A673 (cell line): ENCODE measurements at regions not wholly inside any gene's neighbourhood (a gene's known extent, or its start where the extent isn't known, plus 50 kb on each side); places are given as distances from the start of the nearest gene placed in this dataset.
A peak's percentile ranks its signal among the peaks of the same experiment; 100 is the strongest.

Experiments used
- BruUV-seq: library from RNA; stranded (reverse); fragments of 400-500 nt; replicated peaks from 2 replicates; lab custom pipeline; 2021; lab: Mats Ljungman, UMichigan
- CTCF ChIA-PET: fragments of 300-600 bp; sonication (Branson Sonifier 250); formaldehyde crosslinking; loops from one replicate; lab custom pipeline; 2022; ENCODE audit warnings: antibody characterized with exemption; lab: Charles Lee
- POLR2A ChIA-PET: fragments of 300-600 bp; sonication (Branson Sonifier 250); formaldehyde crosslinking; loops from one replicate; lab custom pipeline; 2022; ENCODE audit warnings: antibody characterized with exemption; ENCODE audit not compliant: low non-redundant PET; lab: Charles Lee
- DNase-seq: peaks from one replicate; pipeline ENCODE4 v3.0.0-alpha.2; 2015; ENCODE audit warnings: low spot score
- H3K27ac ChIP-seq: fragments of 200-600 bp; sonication (generic); 2 replicates; pipeline ENCODE4 v1.5.1; 2016; ENCODE audit warnings: mixed run types, low read depth, mild to moderate bottlenecking, mixed read lengths, antibody characterized with exemption, low read length; ENCODE audit not compliant: poor library complexity, severe bottlenecking
- H3K27me3 ChIP-seq: fragments of 200-600 bp; sonication (generic); replicated peaks from 2 replicates; pipeline ENCODE4 v1.6.1; 2017; ENCODE audit warnings: mixed run types, low read depth, mild to moderate bottlenecking, mixed read lengths, antibody characterized with exemption, low read length; ENCODE audit not compliant: insufficient read depth, poor library complexity
- H3K36me3 ChIP-seq: fragments of 200-600 bp; sonication (generic); 2 replicates; pipeline ENCODE4 v1.6.1; 2016; ENCODE audit warnings: mixed run types, mild to moderate bottlenecking, mixed read lengths, antibody characterized with exemption, low read length; ENCODE audit not compliant: insufficient read depth, poor library complexity, severe bottlenecking
- H3K4me1 ChIP-seq: fragments of 200-600 bp; sonication (generic); 2 replicates; pipeline ENCODE4 v1.6.1; 2017; ENCODE audit warnings: mixed run types, mild to moderate bottlenecking, mixed read lengths, antibody characterized with exemption, low read length; ENCODE audit not compliant: insufficient read depth, poor library complexity, severe bottlenecking
- H3K4me3 ChIP-seq: fragments of 200-600 bp; sonication (generic); 2 replicates; pipeline ENCODE4 v1.5.1; 2016; ENCODE audit warnings: low read depth, mixed run types, mild to moderate bottlenecking, mixed read lengths, low read length; ENCODE audit not compliant: poor library complexity, severe bottlenecking
- H3K9me3 ChIP-seq: fragments of 200-600 bp; sonication (generic); 2 replicates; pipeline ENCODE4 v1.6.1; 2016; ENCODE audit warnings: mixed run types, low read depth, mild to moderate bottlenecking, mixed read lengths, antibody characterized with exemption, low read length; ENCODE audit not compliant: poor library complexity, severe bottlenecking
- CTCF ChIP-seq: fragments of 300-800, 200-600 bp; sonication (generic); conservative IDR thresholded peaks from 2 replicates; pipeline ENCODE4 v1.5.1; 2017; ENCODE audit warnings: low read depth, mild to moderate bottlenecking, antibody characterized with exemption, low read length, moderate library complexity, mixed read lengths
- EZH2 ChIP-seq: fragments of 200-600 bp; sonication (generic); IDR thresholded peaks from 2 replicates; pipeline ENCODE4 v1.6.1; 2017; ENCODE audit warnings: borderline replicate concordance, low read depth, mild to moderate bottlenecking, mixed read lengths, antibody characterized with exemption, low read length; ENCODE audit not compliant: poor library complexity, severe bottlenecking
- intact Hi-C: fragments of 100-400 bp; cut with micrococcal nuclease; formaldehyde crosslinking; loops from one replicate; pipeline ENCODE4 v1.10.0; 2022; ENCODE audit not compliant: unreplicated experiment

GRCh38 chr11:112437096-112437495, 176.4 kb upstream of the PLET1 start:
- TF ChIP-seq CTCF (no peak), EZH2 (no peak)
- no peak for DNase-seq
- CTCF ChIA-PET: no interaction called here

DNA sequence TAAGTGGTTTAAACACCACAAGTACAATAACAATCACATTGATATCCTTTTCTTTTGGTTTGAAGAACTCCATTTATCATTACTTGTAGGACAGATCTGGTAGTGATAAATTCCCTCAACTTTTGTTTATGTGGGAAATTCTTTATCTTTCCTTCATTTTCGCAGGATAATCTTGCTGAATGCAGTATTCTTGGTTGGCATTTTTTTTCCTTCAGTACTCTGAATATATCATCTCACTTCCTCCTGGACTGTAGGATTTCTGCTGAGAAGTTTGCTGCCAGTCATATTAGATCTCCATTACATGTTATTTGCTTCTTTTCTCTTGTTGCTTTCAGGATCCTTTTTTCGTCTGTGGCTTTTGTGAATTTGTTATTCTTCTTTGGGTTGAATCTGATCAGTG, 179.0 kb upstream of the PLET1 start:
- H3K4me3 ChIP-seq: no peak overlapping the region
- BruUV-seq: no TSS peak
- POLR2A ChIA-PET: no interaction called here
- CTCF ChIA-PET: no interaction called here
- DNase-seq: no peak
- peaks cover 11% of the 10 kb centered on the region for H3K9me3 ChIP-seq
- TF ChIP-seq CTCF: no peak
- TF ChIP-seq EZH2: no peak
- no peaks in the 10 kb centered on the region for H3K4me1 ChIP-seq
- no peaks in the 10 kb centered on the region for H3K36me3 ChIP-seq
- intact Hi-C loops: loop anchor here (1.0 to 5.0 kb wide), 5 partner anchors 116 to 848 kb away; no protein-coding TSS in a partner anchor
- H3K27ac ChIP-seq: no peak overlapping the region
- no peaks in the 10 kb centered on the region for H3K27me3 ChIP-seq

More at GRCh38 chr11:112437096-112437495, 176.4 kb upstream of the PLET1 start:
- Histone ChIP-seq H3K27ac (no peak overlapping the region), H3K36me3 (no peaks in the 10 kb centered on the region), H3K27me3 (no peaks in the 10 kb centered on the region), H3K4me1 (no peaks in the 10 kb centered on the region), H3K4me3 (no peak overlapping the region), H3K9me3 (peaks cover 4% of the 10 kb centered on the region)
- POLR2A ChIA-PET: no interaction called here
- intact Hi-C loops: no loop called here
- BruUV-seq: no TSS peak

DNA sequence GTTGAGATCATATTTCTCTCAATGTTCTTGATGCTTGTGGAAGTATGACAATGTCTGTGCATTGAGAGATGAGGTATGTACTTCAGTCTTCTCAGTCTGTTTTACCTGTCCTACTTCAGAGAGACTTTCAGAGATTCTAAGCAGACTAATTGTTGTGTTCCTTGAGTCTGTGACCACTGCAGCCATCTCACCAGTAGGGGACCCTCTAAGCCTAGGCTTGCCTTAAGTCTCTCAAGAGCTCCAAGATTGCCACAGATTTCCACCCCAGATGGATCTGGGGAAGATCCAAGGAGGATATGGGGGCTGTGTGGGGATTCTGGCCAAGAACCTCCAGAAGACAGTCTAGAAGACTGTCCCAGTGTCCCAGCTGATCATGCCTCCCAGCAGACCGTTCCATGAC, 179.9 kb upstream of the PLET1 start:
- no peaks in the 10 kb centered on the region for H3K27me3 ChIP-seq
- H3K4me1 ChIP-seq: no peaks in the 10 kb centered on the region
- BruUV-seq: no TSS peak
- H3K9me3 ChIP-seq: peaks cover 20% of the 10 kb centered on the region
- no peak overlapping the region for H3K4me3 ChIP-seq
- TF ChIP-seq CTCF: peak; percentile 81
- no peak for TF ChIP-seq EZH2
- DNase-seq: peak; percentile 74
- H3K27ac ChIP-seq: no peak overlapping the region
- no peaks in the 10 kb centered on the region for H3K36me3 ChIP-seq
- ChIA-PET CTCF (interaction anchor here (0.8 to 1.5 kb wide), 6 partner anchors 83 to 849 kb away, joined by 3 to 21 read pairs (median 4); no protein-coding TSS in a partner anchor), POLR2A (interaction anchor here (0.5 kb wide), 1 partner anchor 678 kb away, joined by 4 read pairs; no protein-coding TSS in a partner anchor)
- intact Hi-C loops: loop anchor here (1.0 to 5.0 kb wide), 5 partner anchors 115 to 847 kb away; no protein-coding TSS in a partner anchor
